HEK293 (cell line): ENCODE measurements at regions not wholly inside any gene's neighbourhood (a gene's known extent, or its start where the extent isn't known, plus 50 kb on each side); places are given as distances from the start of the nearest gene placed in this dataset.

Experiments
- CTCF ChIP-seq: fragments of 450-650 bp; formaldehyde crosslinking; IDR thresholded peaks from 2 replicates; pipeline ENCODE4 v1.5.1; 2016; ENCODE audit warnings: missing biosample characterization, missing genetic modification characterization
- OSR2 ChIP-seq: fragments of 450-650 bp; formaldehyde crosslinking; IDR thresholded peaks from 2 replicates; pipeline ENCODE4 v1.5.1; 2016; ENCODE audit warnings: missing biosample characterization, missing genetic modification characterization
- ZNF138 ChIP-seq: fragments of 450-650 bp; formaldehyde crosslinking; IDR thresholded peaks from 2 replicates; pipeline ENCODE4 v1.5.1; 2016; ENCODE audit warnings: missing biosample characterization, missing genetic modification characterization, borderline replicate concordance
- ZNF398 ChIP-seq: fragments of 450-650 bp; formaldehyde crosslinking; IDR thresholded peaks from 2 replicates; pipeline ENCODE4 v1.5.1; 2017; ENCODE audit warnings: missing biosample characterization, missing genetic modification characterization
- ZSCAN18 ChIP-seq: fragments of 450-650 bp; formaldehyde crosslinking; IDR thresholded peaks from 2 replicates; pipeline ENCODE4 v1.5.1; 2016; ENCODE audit warnings: missing biosample characterization, missing genetic modification characterization

GRCh38 chr5:26321278-26321677, 717.1 kb downstream of the CDH9 start:
- TF ChIP-seq ZSCAN18 (tag by site-specific recombination) (no peak), ZNF398 (no peak), ZNF138 (tag by site-specific recombination) (no peak), OSR2 (tag by site-specific recombination) (no peak), CTCF (tag by site-specific recombination) (no peak)
